ENCODE measurements at regions not wholly inside any gene's neighbourhood (a gene's known extent, or its start where the extent isn't known, plus 50 kb on each side); places are given as distances from the start of the nearest gene placed in this dataset.
A peak's percentile ranks its signal among the peaks of the same experiment; 100 is the strongest.

- TF ChIP-seq PATZ1 (CRISPR knock-in tag; IDR thresholded peaks at IDR 0.05): no peak
Measured at GRCh38 chr16:85239871-85240270, 127.6 kb upstream of the CIBAR2 start (continued).

- Histone ChIP-seq H3K79me2 (ENCODE audit: insufficient read depth, low read length) (no peaks in the 10 kb centered on the region), H2AFZ (ENCODE audit: low read length) (no peak overlapping the region), H4K20me1 (ENCODE audit: insufficient read depth, low read length) (peaks cover 3% of the 10 kb centered on the region; the same call in 1 of the 2 replicates), H3K4me2 (ENCODE audit: low read depth, low read length) (no peak overlapping the region), H3K27me3 (ENCODE audit: control insufficient read depth in 1 of 2, insufficient read depth in 2 of 2, low read length in 2 of 2) (no peaks in the 10 kb centered on the region), H3K9me3 (ENCODE audit: low read length) (no peaks in the 10 kb centered on the region), H3K27ac (ENCODE audit: extremely low read length, insufficient read depth, low read length) (no peak overlapping the region), H3K9ac (ENCODE audit: insufficient read depth, low read depth, low read length) (no peak overlapping the region), H3K4me1 (ENCODE audit: insufficient read depth, low read length) (peaks cover 12% of the 10 kb centered on the region), H3K36me3 (replicated peaks in 1 of 2; ENCODE audit: control insufficient read depth in 1 of 2, insufficient read depth in 2 of 2, low read length in 2 of 2) (no peaks in the 10 kb centered on the region), H3K4me3 (replicated peaks in 1 of 3; ENCODE audit: insufficient read depth in 1 of 3, low read depth in 2 of 3, low read length in 3 of 3) (no peak overlapping the region)
- DNase-seq (ENCODE audit: low spot score) (no peak), ATAC-seq (peak; percentile 16; the same call in 2 of the 3 replicates), FAIRE-seq (no peak)
- no TSS peak for BruUV-seq (replicated peaks)
- ChIA-PET POLR2A (no interaction called here), CTCF (ENCODE audit: low intra/inter-chr PET ratio, low total read pairs) (no interaction called here)
- whole genome bisulfite sequencing (ENCODE audit: low lambda C conversion rate): 63% methylated on average over 15 of the region's 18 CpGs
- intact Hi-C loops (cut with micrococcal nuclease; ENCODE audit: unreplicated experiment): no loop called here
- in situ Hi-C loops (cut with HindIII; ENCODE audit: extremely low pct_ligation_motif_present, low pct_unique_long_range_greater_than_20kb): no loop called here
- TF ChIP-seq ZNF225 (CRISPR knock-in tag; IDR thresholded peaks at IDR 0.05) (no peak), ESRRA (CRISPR knock-in tag; IDR thresholded peaks at IDR 0.05; ENCODE audit: low read depth) (peak; percentile 85), SOX6 (IDR thresholded peaks at IDR 0.05) (no peak), SOX6 (CRISPR knock-in tag; IDR thresholded peaks at IDR 0.05) (0 out of 2 replicates have a peak, but pooled peaks have one; percentile 13), ARID4A (CRISPR knock-in tag; IDR thresholded peaks at IDR 0.05; ENCODE audit: borderline replicate concordance) (0 out of 2 replicates have a peak, but pooled peaks have one; percentile 32), ZFP36 (IDR thresholded peaks at IDR 0.05; ENCODE audit: borderline replicate concordance, low read depth, low read length, partially characterized antibody) (peak; percentile 77), ZBTB37 (CRISPR knock-in tag; IDR thresholded peaks at IDR 0.05) (no peak), ZNF552 (CRISPR knock-in tag; IDR thresholded peaks at IDR 0.05; ENCODE audit: borderline replicate concordance) (no peak), ZNF460 (CRISPR knock-in tag; IDR thresholded peaks at IDR 0.05; ENCODE audit: borderline replicate concordance) (no peak), TEAD2 (CRISPR knock-in tag; IDR thresholded peaks at IDR 0.05) (no peak)
Measured at GRCh38 chr16:85240982-85241924, 129.0 kb upstream of the CIBAR2 start.
